Stomach smooth muscle (tissue), 2 donors: ENCODE measurements at regions not wholly inside any gene's neighbourhood (a gene's known extent, or its start where the extent isn't known, plus 50 kb on each side); places are given as distances from the start of the nearest gene placed in this dataset.

Experiments
- H3K27ac ChIP-seq: one replicate; pipeline ENCODE4 v1.7.0; 2013; ENCODE audit warnings: mild to moderate bottlenecking, low read length, inconsistent platforms
- H3K27me3 ChIP-seq, 2 donors: one replicate each; pipeline ENCODE4 v1.7.0; 2013; ENCODE audit warnings: low read length in 2 of 2; ENCODE audit not compliant: insufficient read depth in 2 of 2, control insufficient read depth in 1 of 2
- H3K36me3 ChIP-seq, 2 donors: one replicate each; pipeline ENCODE4 v1.7.0; 2013; ENCODE audit warnings: low read length in 2 of 2; ENCODE audit not compliant: control insufficient read depth in 2 of 2, insufficient read depth in 2 of 2
- H3K4me1 ChIP-seq: one replicate; pipeline ENCODE4 v1.7.0; 2013; ENCODE audit warnings: low read length; ENCODE audit not compliant: control insufficient read depth, insufficient read depth
- H3K4me3 ChIP-seq, 2 donors: one replicate each; pipeline ENCODE4 v1.7.0; 2013; ENCODE audit warnings: low read length in 2 of 2
- H3K9ac ChIP-seq, 2 donors: one replicate each; pipeline ENCODE4 v1.7.0; 2013; ENCODE audit warnings: low read length in 2 of 2, mild to moderate bottlenecking in 1 of 2
- H3K9me3 ChIP-seq, 2 donors: one replicate each; pipeline ENCODE4 v1.7.0; 2013; ENCODE audit warnings: low read length in 2 of 2; ENCODE audit not compliant: control insufficient read depth in 2 of 2
- donor health status: healthy.
- donor health status: Pancreatic carcinoma.

- Histone ChIP-seq H3K4me1 (no peaks in the 10 kb centered on the region), H3K27me3 (no peaks in the 10 kb centered on the region), H3K36me3 (no peaks in the 10 kb centered on the region), H3K9me3 (peaks cover 4 to 5% of the 10 kb centered on the region in 2 donors), H3K4me3 (no peak overlapping the region), H3K27ac (no peak overlapping the region), H3K9ac (no peak overlapping the region)
These were observed 68.2 kb upstream of the ARHGAP42 start for GRCh38 chr11:100618914-100619313.

GRCh38 chr11:100619484-100619883, 67.6 kb upstream of the ARHGAP42 start:
- no peak overlapping the region for H3K4me3 ChIP-seq
- peaks cover 4 to 5% of the 10 kb centered on the region in 2 donors for H3K9me3 ChIP-seq
- H3K36me3 ChIP-seq = no peaks in the 10 kb centered on the region

GRCh38 chr11:100622404-100622803, 64.7 kb upstream of the ARHGAP42 start:
- no peak overlapping the region for H3K4me3 ChIP-seq
- no peak overlapping the region for H3K27ac ChIP-seq
- H3K9ac ChIP-seq = no peak overlapping the region
- peaks cover 4 to 5% of the 10 kb centered on the region in 2 donors for H3K9me3 ChIP-seq
- H3K36me3 ChIP-seq = no peaks in the 10 kb centered on the region
- no peaks in the 10 kb centered on the region for H3K4me1 ChIP-seq
- no peaks in the 10 kb centered on the region for H3K27me3 ChIP-seq

More at GRCh38 chr11:100619484-100619883, 67.6 kb upstream of the ARHGAP42 start:
- H3K27me3 ChIP-seq = no peaks in the 10 kb centered on the region
- no peak overlapping the region for H3K9ac ChIP-seq
- H3K4me1 ChIP-seq = no peaks in the 10 kb centered on the region
- H3K27ac ChIP-seq = no peak overlapping the region

- H3K9ac ChIP-seq = no peak overlapping the region
- H3K27ac ChIP-seq = no peak overlapping the region
- no peak overlapping the region for H3K4me3 ChIP-seq
- no peaks in the 10 kb centered on the region for H3K4me1 ChIP-seq
- H3K36me3 ChIP-seq = no peaks in the 10 kb centered on the region
- no peaks in the 10 kb centered on the region for H3K27me3 ChIP-seq
- H3K9me3 ChIP-seq = peaks cover 4 to 5% of the 10 kb centered on the region in 2 donors
These were observed 62.7 kb upstream of the ARHGAP42 start for GRCh38 chr11:100624346-100624745.

- Histone ChIP-seq H3K36me3 (no peaks in the 10 kb centered on the region), H3K27me3 (no peaks in the 10 kb centered on the region), H3K4me3 (no peak overlapping the region), H3K4me1 (no peaks in the 10 kb centered on the region), H3K9me3 (peaks cover 4 to 5% of the 10 kb centered on the region in 2 donors), H3K9ac (no peak overlapping the region), H3K27ac (no peak overlapping the region)
These were observed 62.0 kb upstream of the ARHGAP42 start for GRCh38 chr11:100625041-100625440.

- H3K4me3 ChIP-seq = no peak overlapping the region
- H3K9ac ChIP-seq = no peak overlapping the region
- no peaks in the 10 kb centered on the region for H3K36me3 ChIP-seq
- H3K27ac ChIP-seq = no peak overlapping the region
- H3K9me3 ChIP-seq = no peaks in the 10 kb centered on the region
- no peaks in the 10 kb centered on the region for H3K27me3 ChIP-seq
- H3K4me1 ChIP-seq = peaks cover 11% of the 10 kb centered on the region
These were observed 57.4 kb upstream of the ARHGAP42 start for GRCh38 chr11:100629671-100630070.

- Histone ChIP-seq H3K4me3 (no peak overlapping the region), H3K9ac (no peak overlapping the region), H3K36me3 (no peaks in the 10 kb centered on the region), H3K27ac (peak overlapping the region; percentile 3), H3K9me3 (no peaks in the 10 kb centered on the region), H3K4me1 (peaks cover 11% of the 10 kb centered on the region), H3K27me3 (no peaks in the 10 kb centered on the region)
These were observed 56.2 kb upstream of the ARHGAP42 start for GRCh38 chr11:100630898-100631297.

- Histone ChIP-seq H3K4me1 (peaks cover 11% of the 10 kb centered on the region), H3K4me3 (no peak overlapping the region), H3K27me3 (no peaks in the 10 kb centered on the region), H3K27ac (peak overlapping the region; percentile 3), H3K9me3 (no peaks in the 10 kb centered on the region), H3K36me3 (no peaks in the 10 kb centered on the region), H3K9ac (no peak overlapping the region)
These were observed 55.8 kb upstream of the ARHGAP42 start for GRCh38 chr11:100631316-100631715.

GRCh38 chr11:100632941-100633452, 54.1 kb upstream of the ARHGAP42 start:
- no peaks in the 10 kb centered on the region for H3K27me3 ChIP-seq
- peaks cover 0 to 7% of the 10 kb centered on the region in 2 donors for H3K9me3 ChIP-seq
- H3K36me3 ChIP-seq = no peaks in the 10 kb centered on the region
- peak overlapping the region; percentile 31 for H3K27ac ChIP-seq
- H3K9ac ChIP-seq = no peak overlapping the region
- peak overlapping the region in 1 of 2 donors; percentile 36 for H3K4me3 ChIP-seq
- H3K4me1 ChIP-seq = peaks cover 11% of the 10 kb centered on the region

GRCh38 chr11:100635194-100635593, 51.9 kb upstream of the ARHGAP42 start:
- Histone ChIP-seq H3K4me3 (no peak overlapping the region), H3K9ac (no peak overlapping the region), H3K4me1 (peaks cover 15% of the 10 kb centered on the region), H3K27me3 (no peaks in the 10 kb centered on the region), H3K36me3 (no peaks in the 10 kb centered on the region), H3K27ac (no peak overlapping the region), H3K9me3 (peaks cover 0 to 7% of the 10 kb centered on the region in 2 donors)

GRCh38 chr11:100636536-100636935, 50.6 kb upstream of the ARHGAP42 start:
- Histone ChIP-seq H3K27me3 (no peaks in the 10 kb centered on the region), H3K9ac (no peak overlapping the region), H3K4me1 (peaks cover 12% of the 10 kb centered on the region)

More at GRCh38 chr11:100636536-100636935, 50.6 kb upstream of the ARHGAP42 start:
- Histone ChIP-seq H3K36me3 (no peaks in the 10 kb centered on the region), H3K27ac (no peak overlapping the region), H3K4me3 (no peak overlapping the region), H3K9me3 (peaks cover 0 to 7% of the 10 kb centered on the region in 2 donors)
